K562 (cell line): ENCODE measurements at regions not wholly inside any gene's neighbourhood (a gene's known extent, or its start where the extent isn't known, plus 50 kb on each side); places are given as distances from the start of the nearest gene placed in this dataset.

ENCODE experiments used
- FOXA1 ChIP-seq: fragments of 450-650 bp; IDR thresholded peaks from 2 replicates; pipeline ENCODE4 v1.6.1; 2016; ENCODE audit warnings: mild to moderate bottlenecking, borderline replicate concordance
- HMG20A ChIP-seq: fragments of 450-650 bp; formaldehyde crosslinking; conservative IDR thresholded peaks from 2 replicates; pipeline ENCODE4 v1.4.0; 2020; ENCODE audit warnings: mild to moderate bottlenecking, mixed read lengths
- NONO ChIP-seq, 2 experiments: fragments of 200-400 bp in 1 of 2; fragments of 450-650 bp in 1 of 2; formaldehyde crosslinking in 1 of 2; IDR thresholded peaks; 2 replicates each; pipeline ENCODE4 v1.6.1; 2017; ENCODE audit warnings: low read depth in 2 of 2, mild to moderate bottlenecking in 2 of 2, moderate library complexity in 2 of 2, low read length in 1 of 2
- POU5F1 ChIP-seq: fragments of 150-350 bp; IDR thresholded peaks from 2 replicates; pipeline ENCODE4 v1.6.1; 2014; ENCODE audit warnings: borderline replicate concordance, low read length, low read depth, mild to moderate bottlenecking; ENCODE audit not compliant: partially characterized antibody
- RCOR1 ChIP-seq, 2 experiments: IDR thresholded peaks; 2 replicates each; pipeline ENCODE4 v1.6.1; 2012; ENCODE audit warnings: low read depth in 2 of 2, low read length in 2 of 2, borderline replicate concordance in 1 of 2, improper control_type of control experiment in 1 of 2
- RFX1 ChIP-seq: fragments of 450-650 bp; IDR thresholded peaks from 2 replicates; pipeline ENCODE4 v1.6.1; 2016; ENCODE audit warnings: mild to moderate bottlenecking, moderate library complexity
- ZNF24 ChIP-seq: fragments of 450-650 bp; IDR thresholded peaks from 2 replicates; pipeline ENCODE4 v1.6.1; 2016
- TF ChIP-seq, protein P1 (sequence below), 3 experiments: IDR thresholded peaks in 2 of 3; conservative IDR thresholded peaks in 1 of 3; 2 replicates each; pipeline ENCODE4 v1.5.1; 2011 to 2012; ENCODE audit warnings: low read length in 3 of 3, mild to moderate bottlenecking in 3 of 3, control low read depth in 2 of 3, improper control_type of control experiment in 1 of 3, inconsistent platforms in 1 of 3, low read depth in 1 of 3, mixed read lengths in 1 of 3, moderate library complexity in 1 of 3; ENCODE audit not compliant: insufficient read depth in 2 of 3
- TF ChIP-seq, protein P2 (sequence below): fragments of 450-650 bp; formaldehyde crosslinking; IDR thresholded peaks from 2 replicates; pipeline ENCODE4 v1.4.0; 2020; ENCODE audit warnings: mild to moderate bottlenecking, moderate library complexity
- TF ChIP-seq, protein P3 (sequence below): sonication (generic); formaldehyde crosslinking; IDR thresholded peaks from 2 replicates; pipeline ENCODE4 v1.9.0; 2022; ENCODE audit warnings: mild to moderate bottlenecking, missing genetic modification reagents
- TF ChIP-seq, protein P4 (sequence below): fragments of 450-650 bp; IDR thresholded peaks from 2 replicates; pipeline ENCODE4 v1.6.1; 2016; ENCODE audit warnings: antibody characterized with exemption

DNA sequence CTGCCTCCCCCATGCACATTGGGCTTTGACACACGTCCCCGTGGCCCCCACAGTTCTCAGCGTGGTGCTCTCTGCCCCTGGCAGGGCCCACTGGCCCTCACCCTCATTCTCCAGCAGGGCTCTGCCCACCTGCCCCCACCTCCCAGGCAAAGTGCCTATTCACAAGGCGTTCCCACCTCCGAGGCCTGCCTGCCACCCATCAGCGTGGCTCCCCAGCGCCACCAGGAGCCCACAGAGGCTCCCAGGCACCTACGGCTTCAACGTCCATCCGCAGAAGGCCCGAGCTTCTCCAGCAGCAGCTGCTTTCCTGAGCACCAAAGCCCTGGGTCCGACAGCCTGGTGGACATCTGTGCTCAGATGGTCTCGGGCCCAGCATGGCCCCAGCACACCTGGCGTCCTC is 211.8 kb upstream of the PPP2R2D start:
- TF ChIP-seq, protein P1, sequence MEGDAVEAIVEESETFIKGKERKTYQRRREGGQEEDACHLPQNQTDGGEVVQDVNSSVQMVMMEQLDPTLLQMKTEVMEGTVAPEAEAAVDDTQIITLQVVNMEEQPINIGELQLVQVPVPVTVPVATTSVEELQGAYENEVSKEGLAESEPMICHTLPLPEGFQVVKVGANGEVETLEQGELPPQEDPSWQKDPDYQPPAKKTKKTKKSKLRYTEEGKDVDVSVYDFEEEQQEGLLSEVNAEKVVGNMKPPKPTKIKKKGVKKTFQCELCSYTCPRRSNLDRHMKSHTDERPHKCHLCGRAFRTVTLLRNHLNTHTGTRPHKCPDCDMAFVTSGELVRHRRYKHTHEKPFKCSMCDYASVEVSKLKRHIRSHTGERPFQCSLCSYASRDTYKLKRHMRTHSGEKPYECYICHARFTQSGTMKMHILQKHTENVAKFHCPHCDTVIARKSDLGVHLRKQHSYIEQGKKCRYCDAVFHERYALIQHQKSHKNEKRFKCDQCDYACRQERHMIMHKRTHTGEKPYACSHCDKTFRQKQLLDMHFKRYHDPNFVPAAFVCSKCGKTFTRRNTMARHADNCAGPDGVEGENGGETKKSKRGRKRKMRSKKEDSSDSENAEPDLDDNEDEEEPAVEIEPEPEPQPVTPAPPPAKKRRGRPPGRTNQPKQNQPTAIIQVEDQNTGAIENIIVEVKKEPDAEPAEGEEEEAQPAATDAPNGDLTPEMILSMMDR (IDR thresholded peaks at IDR 0.05 in 2 of 3, conservative IDR thresholded peaks at IDR 0.05 in 1 of 3; ENCODE audit: insufficient read depth in 2 of 3, low read depth in 1 of 3, low read length in 3 of 3): no peak
- no peak for TF ChIP-seq RFX1
- TF ChIP-seq, protein P2, sequence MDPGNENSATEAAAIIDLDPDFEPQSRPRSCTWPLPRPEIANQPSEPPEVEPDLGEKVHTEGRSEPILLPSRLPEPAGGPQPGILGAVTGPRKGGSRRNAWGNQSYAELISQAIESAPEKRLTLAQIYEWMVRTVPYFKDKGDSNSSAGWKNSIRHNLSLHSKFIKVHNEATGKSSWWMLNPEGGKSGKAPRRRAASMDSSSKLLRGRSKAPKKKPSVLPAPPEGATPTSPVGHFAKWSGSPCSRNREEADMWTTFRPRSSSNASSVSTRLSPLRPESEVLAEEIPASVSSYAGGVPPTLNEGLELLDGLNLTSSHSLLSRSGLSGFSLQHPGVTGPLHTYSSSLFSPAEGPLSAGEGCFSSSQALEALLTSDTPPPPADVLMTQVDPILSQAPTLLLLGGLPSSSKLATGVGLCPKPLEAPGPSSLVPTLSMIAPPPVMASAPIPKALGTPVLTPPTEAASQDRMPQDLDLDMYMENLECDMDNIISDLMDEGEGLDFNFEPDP: no peak
- TF ChIP-seq POU5F1: no peak
- no peak for TF ChIP-seq NONO (IDR thresholded peaks at IDR 0.05; ENCODE audit: low read depth in 2 of 2, low read length in 1 of 2)
- TF ChIP-seq HMG20A: no peak
- TF ChIP-seq RCOR1 (IDR thresholded peaks at IDR 0.05; ENCODE audit: borderline replicate concordance in 1 of 2, low read depth in 2 of 2, low read length in 2 of 2): no peak
- TF ChIP-seq FOXA1: no peak
- TF ChIP-seq, protein P3, sequence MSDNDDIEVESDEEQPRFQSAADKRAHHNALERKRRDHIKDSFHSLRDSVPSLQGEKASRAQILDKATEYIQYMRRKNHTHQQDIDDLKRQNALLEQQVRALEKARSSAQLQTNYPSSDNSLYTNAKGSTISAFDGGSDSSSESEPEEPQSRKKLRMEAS (CRISPR knock-in tag): no peak
- no peak for TF ChIP-seq ZNF24
- TF ChIP-seq, protein P4, sequence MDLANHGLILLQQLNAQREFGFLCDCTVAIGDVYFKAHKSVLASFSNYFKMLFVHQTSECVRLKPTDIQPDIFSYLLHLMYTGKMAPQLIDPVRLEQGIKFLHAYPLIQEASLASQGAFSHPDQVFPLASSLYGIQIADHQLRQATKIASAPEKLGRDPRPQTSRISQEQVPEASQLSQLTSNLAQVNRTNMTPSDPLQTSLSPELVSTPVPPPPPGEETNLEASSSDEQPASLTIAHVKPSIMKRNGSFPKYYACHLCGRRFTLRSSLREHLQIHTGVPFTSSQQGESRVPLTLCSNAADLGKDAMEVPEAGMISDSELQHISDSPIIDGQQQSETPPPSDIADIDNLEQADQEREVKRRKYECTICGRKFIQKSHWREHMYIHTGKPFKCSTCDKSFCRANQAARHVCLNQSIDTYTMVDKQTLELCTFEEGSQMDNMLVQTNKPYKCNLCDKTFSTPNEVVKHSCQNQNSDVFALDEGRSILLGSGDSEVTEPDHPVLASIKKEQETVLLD: no peak
